GM12892 (cell line): ENCODE measurements at regions not wholly inside any gene's neighbourhood (a gene's known extent, or its start where the extent isn't known, plus 50 kb on each side); places are given as distances from the start of the nearest gene placed in this dataset.

ENCODE experiments used
- POLR2A ChIP-seq: IDR thresholded peaks from 2 replicates; pipeline ENCODE4 v1.6.1; 2011; ENCODE audit warnings: low read depth, low read length, control low read depth
- POLR2AphosphoS5 ChIP-seq: IDR thresholded peaks from 2 replicates; pipeline ENCODE4 v1.6.1; 2011; ENCODE audit warnings: low read depth, low read length, control low read depth

DNA sequence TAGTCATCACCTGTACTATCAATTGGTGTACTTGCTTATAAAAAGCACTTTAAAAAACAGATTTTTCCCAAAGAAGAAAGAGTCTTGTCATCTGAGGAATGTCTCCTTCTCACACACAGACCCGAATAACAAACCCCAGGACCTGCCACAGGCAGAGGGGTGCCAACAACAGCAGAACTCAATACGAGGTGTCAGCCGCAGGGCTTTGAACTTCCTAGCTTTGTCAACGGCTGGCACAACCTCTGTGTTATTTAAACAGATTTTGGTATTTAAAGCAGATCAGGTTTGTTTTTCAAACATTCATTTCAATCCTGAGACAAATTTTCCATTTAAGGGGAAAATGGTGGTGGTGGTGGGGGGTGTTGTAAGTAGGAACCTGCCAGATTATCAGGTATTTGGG is 138.4 kb upstream of the RIOK3 start:
- TF ChIP-seq POLR2AphosphoS5 (no peak), POLR2A (no peak)
